ENCODE measurements at regions not wholly inside any gene's neighbourhood (a gene's known extent, or its start where the extent isn't known, plus 50 kb on each side); places are given as distances from the start of the nearest gene placed in this dataset.

- Histone ChIP-seq H2AFZ (ENCODE audit: low read depth, low read length) (no peak overlapping the region), H3K9me3 (ENCODE audit: insufficient read depth, low read depth, low read length) (no peaks in the 10 kb centered on the region), H3K79me2 (ENCODE audit: insufficient read depth, low read length) (no peaks in the 10 kb centered on the region), H3K27me3 (ENCODE audit: insufficient read depth, low read length) (no peaks in the 10 kb centered on the region), H4K20me1 (ENCODE audit: insufficient read depth, low read length) (no peaks in the 10 kb centered on the region), H3K4me3 (ENCODE audit: insufficient read depth, low read depth, low read length) (no peak overlapping the region), H3K36me3 (ENCODE audit: insufficient read depth, low read length) (no peaks in the 10 kb centered on the region), H3K27ac (ENCODE audit: low read depth, low read length) (no peak overlapping the region), H3K4me1 (ENCODE audit: insufficient read depth, low read length) (no peaks in the 10 kb centered on the region), H3K4me2 (ENCODE audit: low read length) (no peak overlapping the region), H3K9ac (ENCODE audit: low read length) (no peak overlapping the region)
- FAIRE-seq (no peak), DNase-seq (ENCODE audit: low read depth) (no peak)
- Mint-ChIP-seq H3K27ac (ENCODE audit: unreplicated experiment) (no peak overlapping the region), H3K4me1 (ENCODE audit: low read depth, unreplicated experiment) (no peaks in the 10 kb centered on the region), H3K36me3 (ENCODE audit: low read depth, unreplicated experiment) (no peaks in the 10 kb centered on the region), H3K27me3 (ENCODE audit: low read depth, unreplicated experiment) (peaks cover 5% of the 10 kb centered on the region), H3K4me3 (ENCODE audit: unreplicated experiment) (no peak overlapping the region), H3K9me3 (ENCODE audit: unreplicated experiment) (peaks cover 4% of the 10 kb centered on the region)
- TF ChIP-seq CTCF (IDR thresholded peaks at IDR 0.05; ENCODE audit: insufficient read depth, low read depth, low read length) (no peak), EZH2 (IDR thresholded peaks at IDR 0.05; ENCODE audit: insufficient read depth, low read length) (no peak)
Observed at GRCh38 chr3:59522550-59522949, 472.7 kb upstream of the CFAP20DC start.

- no peak overlapping the region for H3K4me3 ChIP-seq (ENCODE audit: insufficient read depth, low read depth, low read length)
- H3K9ac ChIP-seq (ENCODE audit: low read length): no peak overlapping the region
- no peaks in the 10 kb centered on the region for H3K36me3 ChIP-seq (ENCODE audit: insufficient read depth, low read length)
- no peaks in the 10 kb centered on the region for H3K9me3 ChIP-seq (ENCODE audit: insufficient read depth, low read depth, low read length)
- H3K27ac ChIP-seq (ENCODE audit: low read depth, low read length): no peak overlapping the region
- H2AFZ ChIP-seq (ENCODE audit: low read depth, low read length): no peak overlapping the region
- H3K79me2 ChIP-seq (ENCODE audit: insufficient read depth, low read length): no peaks in the 10 kb centered on the region
- Mint-ChIP-seq H3K36me3 (ENCODE audit: low read depth, unreplicated experiment) (no peaks in the 10 kb centered on the region), H3K27me3 (ENCODE audit: low read depth, unreplicated experiment) (peaks cover 5% of the 10 kb centered on the region), H3K9me3 (ENCODE audit: unreplicated experiment) (peaks cover 4% of the 10 kb centered on the region), H3K4me3 (ENCODE audit: unreplicated experiment) (no peak overlapping the region), H3K27ac (ENCODE audit: unreplicated experiment) (no peak overlapping the region), H3K4me1 (ENCODE audit: low read depth, unreplicated experiment) (no peaks in the 10 kb centered on the region)
- no peak overlapping the region for H3K4me2 ChIP-seq (ENCODE audit: low read length)
- no peaks in the 10 kb centered on the region for H3K4me1 ChIP-seq (ENCODE audit: insufficient read depth, low read length)
- no peaks in the 10 kb centered on the region for H3K27me3 ChIP-seq (ENCODE audit: insufficient read depth, low read length)
- DNase-seq (ENCODE audit: low read depth): no peak
- FAIRE-seq: no peak
- TF ChIP-seq EZH2 (IDR thresholded peaks at IDR 0.05; ENCODE audit: insufficient read depth, low read length) (no peak), CTCF (IDR thresholded peaks at IDR 0.05; ENCODE audit: insufficient read depth, low read depth, low read length) (no peak)
- no peaks in the 10 kb centered on the region for H4K20me1 ChIP-seq (ENCODE audit: insufficient read depth, low read length)
Observed at GRCh38 chr3:59519094-59519493, 469.3 kb upstream of the CFAP20DC start.

- no peaks in the 10 kb centered on the region for H4K20me1 ChIP-seq (ENCODE audit: insufficient read depth, low read length)
- H3K27ac ChIP-seq (ENCODE audit: low read depth, low read length): no peak overlapping the region
- H3K4me2 ChIP-seq (ENCODE audit: low read length): no peak overlapping the region
- Mint-ChIP-seq H3K4me1 (ENCODE audit: low read depth, unreplicated experiment) (no peaks in the 10 kb centered on the region), H3K36me3 (ENCODE audit: low read depth, unreplicated experiment) (no peaks in the 10 kb centered on the region), H3K9me3 (ENCODE audit: unreplicated experiment) (peaks cover 4% of the 10 kb centered on the region), H3K27ac (ENCODE audit: unreplicated experiment) (no peak overlapping the region), H3K4me3 (ENCODE audit: unreplicated experiment) (no peak overlapping the region), H3K27me3 (ENCODE audit: low read depth, unreplicated experiment) (peaks cover under 1% of the 10 kb centered on the region)
- H3K27me3 ChIP-seq (ENCODE audit: insufficient read depth, low read length): no peaks in the 10 kb centered on the region
- H2AFZ ChIP-seq (ENCODE audit: low read depth, low read length): no peak overlapping the region
- FAIRE-seq (no peak), DNase-seq (ENCODE audit: low read depth) (no peak)
- no peaks in the 10 kb centered on the region for H3K36me3 ChIP-seq (ENCODE audit: insufficient read depth, low read length)
- no peaks in the 10 kb centered on the region for H3K9me3 ChIP-seq (ENCODE audit: insufficient read depth, low read depth, low read length)
- H3K79me2 ChIP-seq (ENCODE audit: insufficient read depth, low read length): no peaks in the 10 kb centered on the region
- H3K9ac ChIP-seq (ENCODE audit: low read length): no peak overlapping the region
- TF ChIP-seq CTCF (IDR thresholded peaks at IDR 0.05; ENCODE audit: insufficient read depth, low read depth, low read length) (no peak), EZH2 (IDR thresholded peaks at IDR 0.05; ENCODE audit: insufficient read depth, low read length) (no peak)
- H3K4me3 ChIP-seq (ENCODE audit: insufficient read depth, low read depth, low read length): no peak overlapping the region
- H3K4me1 ChIP-seq (ENCODE audit: insufficient read depth, low read length): no peaks in the 10 kb centered on the region
Observed at GRCh38 chr3:59518283-59519055, 468.6 kb upstream of the CFAP20DC start.
